Mesothelial cell of epicardium (in vitro differentiated cells): ENCODE measurements at regions not wholly inside any gene's neighbourhood (a gene's known extent, or its start where the extent isn't known, plus 50 kb on each side); places are given as distances from the start of the nearest gene placed in this dataset.
"Not testable (repeated sequence)": the region's sequence is repeated elsewhere in the genome, so short reads cannot be mapped to it uniquely, and the experiment has no call there.

Experiments used
- DNase-seq, 2 experiments: peaks; one replicate each; pipeline ENCODE4 v3.0.0; 2021; ENCODE audit warnings: low spot score in 2 of 2; ENCODE audit not compliant: unreplicated experiment in 2 of 2
- H3K27ac Mint-ChIP-seq: 2 replicates; pipeline ENCODE4 v1.8.0; 2021; ENCODE audit warnings: mixed read lengths
- H3K27me3 Mint-ChIP-seq: 2 replicates; pipeline ENCODE4 v1.8.0; 2021; ENCODE audit warnings: low read depth, mixed read lengths
- H3K36me3 Mint-ChIP-seq: 2 replicates; pipeline ENCODE4 v1.8.0; 2021; ENCODE audit warnings: mixed read lengths
- H3K4me1 Mint-ChIP-seq: 2 replicates; pipeline ENCODE4 v1.8.0; 2021; ENCODE audit warnings: mixed read lengths
- H3K4me3 Mint-ChIP-seq: 2 replicates; pipeline ENCODE4 v1.8.0; 2021; ENCODE audit warnings: mild to moderate bottlenecking, moderate library complexity, mixed read lengths
- H3K9me3 Mint-ChIP-seq: 2 replicates; pipeline ENCODE4 v1.8.0; 2021; ENCODE audit warnings: mixed read lengths
- TF ChIP-seq, protein P1 (sequence below): fragments of 200-600 bp; sonication (generic); IDR thresholded peaks from one replicate; pipeline ENCODE4 v1.5.0; 2021; ENCODE audit warnings: antibody characterized with exemption; ENCODE audit not compliant: unreplicated experiment

DNA sequence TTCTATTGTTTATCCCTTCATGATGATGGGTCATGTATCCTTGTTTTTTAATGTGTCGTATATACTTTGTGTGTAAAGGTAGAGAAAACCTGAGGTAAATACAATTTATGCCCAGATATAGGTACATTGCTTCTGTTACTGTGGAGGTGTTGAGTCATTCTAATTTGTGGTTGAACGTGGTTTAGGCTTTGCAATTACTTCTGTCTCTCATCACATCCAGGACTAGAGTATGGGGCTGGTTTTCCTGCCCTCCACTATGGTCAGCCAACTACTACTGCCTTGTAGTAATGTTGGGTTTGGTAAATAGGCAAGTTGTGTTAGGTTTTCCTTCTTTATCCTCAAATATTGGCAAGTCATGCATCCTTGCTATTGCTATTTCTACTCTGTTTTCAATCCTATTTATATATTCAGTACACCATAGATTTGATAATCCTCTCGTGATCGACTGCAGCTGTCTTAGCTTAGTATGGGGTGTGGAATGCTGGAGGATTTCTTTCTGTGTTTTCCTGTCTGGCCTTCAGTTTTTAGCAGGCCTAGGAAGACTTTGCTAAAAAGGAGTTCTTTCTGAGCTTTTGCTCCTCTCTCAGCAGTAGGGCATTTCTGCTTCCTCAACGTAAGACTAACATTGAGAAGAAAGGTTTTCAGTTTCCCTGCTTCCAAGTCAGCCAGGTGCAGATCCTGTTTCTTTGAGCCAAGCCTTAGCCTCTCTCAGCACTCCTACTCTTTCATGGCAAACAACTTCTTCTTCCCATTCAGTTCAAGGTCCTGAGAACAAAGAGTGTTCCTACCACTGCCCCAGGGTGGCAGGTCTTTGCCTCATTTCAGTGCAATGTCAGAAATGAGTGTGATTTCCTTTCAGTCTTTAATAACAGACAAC, 844.4 kb upstream of the CDH18 start:
- Mint-ChIP-seq H3K4me1 (no peaks in the 10 kb centered on the region), H3K36me3 (no peaks in the 10 kb centered on the region), H3K4me3 (no peak overlapping the region), H3K27me3 (no peaks in the 10 kb centered on the region), H3K27ac (no peak overlapping the region), H3K9me3 (no peaks in the 10 kb centered on the region)
- no peak for DNase-seq
- TF ChIP-seq, protein P1, sequence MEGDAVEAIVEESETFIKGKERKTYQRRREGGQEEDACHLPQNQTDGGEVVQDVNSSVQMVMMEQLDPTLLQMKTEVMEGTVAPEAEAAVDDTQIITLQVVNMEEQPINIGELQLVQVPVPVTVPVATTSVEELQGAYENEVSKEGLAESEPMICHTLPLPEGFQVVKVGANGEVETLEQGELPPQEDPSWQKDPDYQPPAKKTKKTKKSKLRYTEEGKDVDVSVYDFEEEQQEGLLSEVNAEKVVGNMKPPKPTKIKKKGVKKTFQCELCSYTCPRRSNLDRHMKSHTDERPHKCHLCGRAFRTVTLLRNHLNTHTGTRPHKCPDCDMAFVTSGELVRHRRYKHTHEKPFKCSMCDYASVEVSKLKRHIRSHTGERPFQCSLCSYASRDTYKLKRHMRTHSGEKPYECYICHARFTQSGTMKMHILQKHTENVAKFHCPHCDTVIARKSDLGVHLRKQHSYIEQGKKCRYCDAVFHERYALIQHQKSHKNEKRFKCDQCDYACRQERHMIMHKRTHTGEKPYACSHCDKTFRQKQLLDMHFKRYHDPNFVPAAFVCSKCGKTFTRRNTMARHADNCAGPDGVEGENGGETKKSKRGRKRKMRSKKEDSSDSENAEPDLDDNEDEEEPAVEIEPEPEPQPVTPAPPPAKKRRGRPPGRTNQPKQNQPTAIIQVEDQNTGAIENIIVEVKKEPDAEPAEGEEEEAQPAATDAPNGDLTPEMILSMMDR = no peak

DNA sequence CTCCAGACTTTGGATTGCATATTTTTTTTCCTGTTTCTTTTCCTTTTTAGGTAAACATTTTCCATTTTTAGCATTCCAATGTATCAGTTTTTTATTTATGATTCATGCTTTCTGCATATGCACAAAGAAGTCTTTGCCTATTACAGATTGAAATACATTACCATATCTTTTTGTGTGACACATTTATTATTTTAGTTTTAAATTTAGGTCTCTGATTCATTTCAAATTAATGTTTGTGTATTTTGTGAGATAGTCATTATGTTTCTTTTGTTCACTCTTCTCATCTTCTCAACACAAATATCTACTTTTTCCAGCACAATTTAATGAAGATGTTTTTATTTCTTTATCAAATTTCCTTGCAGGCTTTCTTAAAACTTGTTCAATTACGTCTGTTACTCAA, 838.0 kb upstream of the CDH18 start:
- not testable (repeated sequence) for H3K9me3 Mint-ChIP-seq, DNase-seq, H3K4me3 Mint-ChIP-seq, H3K27ac Mint-ChIP-seq, H3K36me3 Mint-ChIP-seq, H3K27me3 Mint-ChIP-seq, H3K4me1 Mint-ChIP-seq

DNA sequence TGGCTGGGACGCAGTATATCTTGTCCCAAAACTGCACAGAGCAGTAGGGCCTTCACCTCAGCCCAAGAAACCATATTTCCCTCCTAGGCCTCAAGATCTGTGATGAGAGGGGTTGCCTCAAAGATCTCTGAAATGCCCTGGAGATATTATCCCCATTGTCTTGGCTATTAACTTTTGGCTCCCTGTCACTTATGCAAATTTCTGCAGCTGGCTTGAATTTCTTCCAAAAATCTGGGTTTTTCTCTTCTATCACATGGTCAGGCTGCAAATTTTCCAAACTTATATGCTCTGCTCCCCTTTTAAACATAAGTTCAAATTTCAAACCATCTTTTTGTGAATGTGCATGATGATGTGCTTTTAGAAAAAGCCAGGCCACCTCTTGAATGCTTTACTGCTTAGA, 809.2 kb upstream of the CDH18 start:
- DNase-seq, H3K4me1 Mint-ChIP-seq, H3K27ac Mint-ChIP-seq, H3K27me3 Mint-ChIP-seq, H3K36me3 Mint-ChIP-seq, H3K9me3 Mint-ChIP-seq, H3K4me3 Mint-ChIP-seq: not testable (repeated sequence)

DNA sequence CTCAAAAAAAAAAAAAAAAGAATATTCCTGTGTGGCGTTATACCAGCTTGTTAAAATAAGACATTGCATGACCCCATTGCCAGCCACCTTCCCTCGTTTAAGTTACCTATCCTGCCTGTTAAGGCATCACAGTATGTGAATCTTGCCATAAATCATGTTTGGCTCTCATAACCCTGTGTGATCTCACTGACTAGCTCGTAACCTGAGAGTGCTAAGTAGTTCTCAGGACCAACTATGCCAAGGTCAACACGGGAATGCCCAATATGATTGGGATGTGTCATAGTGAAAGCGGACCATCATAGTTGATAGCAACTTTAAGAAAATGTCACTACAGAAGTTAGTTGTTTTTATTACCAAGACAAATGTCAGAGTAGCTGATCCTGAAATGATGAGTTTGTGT, 796.8 kb upstream of the CDH18 start:
- not testable (repeated sequence) for DNase-seq, H3K9me3 Mint-ChIP-seq, H3K36me3 Mint-ChIP-seq, H3K27me3 Mint-ChIP-seq, H3K27ac Mint-ChIP-seq, H3K4me3 Mint-ChIP-seq, H3K4me1 Mint-ChIP-seq

DNA sequence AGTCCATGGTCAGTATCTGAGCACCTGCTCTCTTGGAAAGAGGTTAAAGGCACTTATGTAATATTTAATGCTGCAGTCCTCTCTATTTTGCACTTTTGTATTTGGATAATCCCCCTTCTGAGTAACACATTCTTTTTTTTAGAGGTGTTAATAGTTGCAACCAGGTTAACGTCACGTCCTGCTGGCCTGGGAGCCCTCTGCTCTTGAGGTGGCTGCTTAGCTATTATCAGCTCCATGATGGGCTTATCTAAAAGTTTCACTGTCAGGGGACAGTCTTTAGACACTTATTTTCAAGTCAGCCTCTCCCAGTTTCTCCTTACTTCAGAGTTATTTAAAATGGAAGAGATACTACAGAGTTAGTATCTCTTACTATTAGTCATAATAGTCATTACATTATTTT, 795.5 kb upstream of the CDH18 start:
- not testable (repeated sequence) for H3K4me3 Mint-ChIP-seq, H3K9me3 Mint-ChIP-seq, H3K4me1 Mint-ChIP-seq, H3K36me3 Mint-ChIP-seq, H3K27ac Mint-ChIP-seq, H3K27me3 Mint-ChIP-seq, DNase-seq

DNA sequence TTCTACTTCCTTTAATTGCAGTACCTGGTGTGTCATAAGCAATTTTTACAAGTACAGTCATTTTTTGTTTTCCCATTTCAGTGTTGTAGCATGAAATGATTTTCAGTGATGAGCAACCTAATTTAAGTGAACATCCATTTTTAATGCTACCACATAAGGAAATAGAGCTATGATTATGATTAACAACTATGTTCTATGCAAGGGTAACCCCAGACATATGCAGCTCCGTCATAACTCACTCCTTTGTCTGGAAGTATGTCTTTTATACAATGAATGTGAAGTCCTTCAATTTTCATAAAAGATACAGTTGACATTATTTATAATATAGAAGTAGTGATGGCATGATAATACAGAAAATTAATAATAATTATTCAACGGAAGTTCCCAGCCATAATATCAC, 783.3 kb upstream of the CDH18 start:
- H3K9me3 Mint-ChIP-seq = not testable (repeated sequence)

DNA sequence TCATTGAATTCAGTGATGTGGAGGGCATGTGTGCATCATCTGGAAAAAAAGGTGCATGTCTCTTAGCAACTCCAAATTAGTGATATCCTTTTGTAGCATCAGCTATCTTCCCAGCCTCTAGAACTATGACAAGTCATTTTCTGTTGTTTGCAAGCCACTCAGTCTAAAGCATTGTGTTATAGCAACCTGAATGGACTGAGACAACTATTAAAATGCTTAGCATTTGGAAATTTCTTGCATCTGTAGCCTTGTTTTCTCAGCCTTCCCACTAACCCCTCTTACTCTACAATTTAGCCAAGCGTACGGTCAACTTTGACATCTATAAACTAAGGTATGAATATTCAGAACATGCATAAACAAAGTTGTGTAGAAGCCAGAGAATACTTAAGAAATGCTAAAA, 777.1 kb upstream of the CDH18 start:
- H3K27ac Mint-ChIP-seq, H3K4me1 Mint-ChIP-seq, H3K4me3 Mint-ChIP-seq, DNase-seq, H3K36me3 Mint-ChIP-seq, H3K27me3 Mint-ChIP-seq, H3K9me3 Mint-ChIP-seq: not testable (repeated sequence)

More for the DNA sequence above, 783.3 kb upstream of the CDH18 start:
- H3K4me3 Mint-ChIP-seq, H3K27ac Mint-ChIP-seq, H3K27me3 Mint-ChIP-seq, H3K36me3 Mint-ChIP-seq, DNase-seq, H3K4me1 Mint-ChIP-seq: not testable (repeated sequence)

DNA sequence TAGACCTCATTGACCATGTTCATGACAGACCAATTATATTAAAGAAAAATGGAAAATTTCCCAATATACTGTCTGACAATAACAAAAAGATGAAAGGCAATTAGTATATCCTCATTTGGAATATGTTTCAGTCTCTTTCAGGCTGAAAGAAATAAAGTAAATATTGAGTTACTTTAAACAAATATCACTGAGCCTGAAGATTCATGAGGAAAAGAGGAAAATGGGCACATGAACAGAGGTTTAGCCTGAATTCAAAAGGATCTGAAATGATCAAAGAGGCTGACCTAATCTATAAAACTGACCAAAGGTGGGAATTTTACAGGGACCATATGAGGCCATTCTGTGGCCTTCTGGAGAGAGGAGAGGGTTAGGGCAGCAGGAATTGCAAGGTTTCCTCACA, 771.5 kb upstream of the CDH18 start:
- DNase-seq, H3K27ac Mint-ChIP-seq, H3K27me3 Mint-ChIP-seq, H3K36me3 Mint-ChIP-seq, H3K9me3 Mint-ChIP-seq, H3K4me3 Mint-ChIP-seq, H3K4me1 Mint-ChIP-seq: not testable (repeated sequence)

DNA sequence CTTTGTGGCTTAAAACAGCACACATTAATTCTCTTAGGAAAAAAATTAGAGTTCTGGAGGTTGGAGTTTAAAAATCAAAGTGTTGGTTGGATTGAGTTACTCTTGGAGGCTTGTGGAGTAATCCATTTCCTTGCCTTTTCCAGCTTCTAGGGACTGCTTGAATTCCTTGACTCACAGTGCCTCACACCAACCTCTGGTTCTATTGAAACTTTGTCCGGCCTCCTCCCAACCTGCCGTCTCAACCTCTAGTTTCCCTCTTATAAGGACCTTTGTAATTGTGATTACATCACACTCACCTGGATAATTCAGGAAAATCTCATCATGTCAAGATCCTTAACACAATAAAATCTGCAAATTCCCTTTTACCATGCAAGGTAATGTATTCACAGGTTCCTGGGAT, 764.2 kb upstream of the CDH18 start:
- H3K9me3 Mint-ChIP-seq, H3K27me3 Mint-ChIP-seq, H3K36me3 Mint-ChIP-seq, H3K4me1 Mint-ChIP-seq, H3K4me3 Mint-ChIP-seq, DNase-seq, H3K27ac Mint-ChIP-seq: not testable (repeated sequence)

DNA sequence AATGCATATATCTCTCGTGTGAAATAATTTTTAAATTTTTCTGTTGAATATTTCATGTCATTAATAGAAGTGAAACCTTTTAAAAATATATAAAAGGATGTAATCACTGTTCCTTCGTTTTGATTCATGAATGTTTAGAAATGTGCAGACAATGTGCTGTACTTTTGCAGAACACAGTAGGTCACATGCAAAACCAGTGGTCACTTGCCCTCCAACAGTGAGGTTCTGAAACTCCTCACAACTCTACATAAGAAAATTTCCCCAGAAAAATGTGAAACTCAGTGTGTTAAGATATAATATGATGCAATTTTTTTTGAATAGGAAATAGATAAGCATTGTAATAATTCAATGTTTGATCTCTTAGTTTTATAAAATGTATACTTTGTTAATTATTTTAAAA, 747.7 kb upstream of the CDH18 start:
- not testable (repeated sequence) for H3K36me3 Mint-ChIP-seq, DNase-seq, H3K4me1 Mint-ChIP-seq, H3K27me3 Mint-ChIP-seq, H3K4me3 Mint-ChIP-seq, H3K27ac Mint-ChIP-seq
- peaks cover 15% of the 10 kb centered on the region for H3K9me3 Mint-ChIP-seq

DNA sequence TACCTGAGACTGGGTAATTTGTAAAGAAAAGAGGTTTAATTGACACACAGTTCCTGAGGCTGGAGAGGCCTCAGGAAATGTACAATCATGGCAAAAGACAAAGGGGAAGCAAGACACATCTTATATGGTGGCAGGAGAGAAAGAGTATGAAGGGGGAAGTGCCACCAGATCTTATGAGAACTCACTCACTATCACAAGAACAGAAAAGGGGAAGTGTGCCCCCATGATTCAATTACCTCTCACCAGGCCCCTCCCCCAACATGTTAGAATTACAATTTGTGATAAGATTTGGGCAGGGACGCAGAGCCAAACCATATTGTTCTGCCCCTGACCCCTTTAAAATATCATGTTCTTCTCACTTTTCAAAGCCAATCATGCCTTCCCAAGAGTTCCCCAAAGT, 744.2 kb upstream of the CDH18 start:
- H3K9me3 Mint-ChIP-seq, H3K27ac Mint-ChIP-seq, H3K4me1 Mint-ChIP-seq, H3K4me3 Mint-ChIP-seq, H3K36me3 Mint-ChIP-seq, DNase-seq, H3K27me3 Mint-ChIP-seq: not testable (repeated sequence)

DNA sequence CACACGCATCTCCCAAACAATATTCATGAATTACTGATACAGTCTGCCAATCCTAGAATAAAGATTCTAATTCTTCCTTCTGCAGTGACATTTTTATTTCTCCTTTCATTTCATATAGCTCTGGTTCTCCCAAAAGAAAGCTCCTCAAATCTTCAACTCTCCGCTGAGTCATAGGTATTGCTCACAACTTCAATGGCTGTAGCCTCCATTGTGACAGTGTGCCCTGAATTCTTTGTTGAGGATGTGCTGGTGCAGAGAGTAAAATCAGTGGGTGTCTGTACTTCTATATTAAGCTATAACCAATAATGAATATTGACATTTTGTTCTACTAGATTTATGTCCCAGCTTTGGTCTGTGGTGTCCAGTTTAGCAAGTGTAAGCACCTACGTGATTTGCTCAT, 733.3 kb upstream of the CDH18 start:
- not testable (repeated sequence) for H3K4me3 Mint-ChIP-seq, H3K9me3 Mint-ChIP-seq, H3K4me1 Mint-ChIP-seq, H3K27me3 Mint-ChIP-seq, H3K36me3 Mint-ChIP-seq, H3K27ac Mint-ChIP-seq, DNase-seq

DNA sequence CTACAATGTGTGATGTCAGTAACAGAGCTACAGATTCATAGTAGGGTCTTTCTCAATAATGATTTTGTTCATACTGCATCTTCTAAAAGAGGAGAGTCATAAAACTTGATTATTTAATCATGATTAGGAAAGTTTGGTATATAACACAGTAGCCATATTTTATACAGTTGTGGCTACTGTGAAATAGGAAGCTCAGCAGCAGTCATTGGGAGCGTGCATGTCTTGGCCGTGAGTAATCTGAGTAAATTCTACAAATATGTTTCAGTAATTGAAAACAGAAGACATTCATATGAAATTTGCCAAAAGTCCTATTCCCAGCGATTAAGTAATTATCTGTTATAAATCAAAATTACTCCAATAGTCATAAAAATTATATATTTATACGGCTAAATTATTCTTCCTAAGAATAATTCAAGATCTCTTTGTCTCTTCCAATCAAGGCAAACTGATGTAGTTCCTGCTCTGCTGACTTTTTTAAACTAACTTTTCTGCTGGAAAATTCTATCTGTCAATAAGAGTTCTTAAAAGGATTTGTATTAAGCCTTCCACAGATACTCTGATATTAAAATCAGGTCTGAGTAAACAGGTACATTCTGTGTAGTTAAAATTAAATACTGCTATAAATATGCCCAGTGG, 723.6 kb upstream of the CDH18 start:
- not testable (repeated sequence) for H3K4me3 Mint-ChIP-seq, H3K9me3 Mint-ChIP-seq, DNase-seq, H3K4me1 Mint-ChIP-seq, H3K27ac Mint-ChIP-seq, H3K27me3 Mint-ChIP-seq, H3K36me3 Mint-ChIP-seq
